ENCODE measurements at regions not wholly inside any gene's neighbourhood (a gene's known extent, or its start where the extent isn't known, plus 50 kb on each side); places are given as distances from the start of the nearest gene placed in this dataset.

DNA sequence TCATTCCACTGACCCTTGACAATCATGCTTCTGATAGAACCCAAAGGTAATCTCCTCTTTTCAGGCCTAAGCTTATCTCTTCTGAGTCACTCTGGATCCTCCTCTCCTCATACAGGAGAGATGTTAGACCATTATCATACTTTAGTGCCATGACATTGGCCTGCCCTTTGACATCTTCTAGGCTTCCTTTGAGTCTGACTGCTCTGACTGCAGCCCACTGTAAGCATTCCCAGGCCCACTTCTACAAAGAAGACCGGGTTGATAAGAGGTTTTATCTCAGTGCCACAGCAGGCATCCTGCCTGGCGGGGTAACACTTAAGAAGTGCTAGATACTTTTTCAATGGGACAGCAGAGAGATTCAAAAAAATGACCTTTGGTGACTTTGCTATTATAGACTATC, 438.0 kb downstream of the KCNA4 start:
- H3K4me3 ChIP-seq (ENCODE audit: low read depth, low read length) = no peak overlapping the region
- DNase-seq (ENCODE audit: low read depth) = no peak
- TF ChIP-seq, protein P1, sequence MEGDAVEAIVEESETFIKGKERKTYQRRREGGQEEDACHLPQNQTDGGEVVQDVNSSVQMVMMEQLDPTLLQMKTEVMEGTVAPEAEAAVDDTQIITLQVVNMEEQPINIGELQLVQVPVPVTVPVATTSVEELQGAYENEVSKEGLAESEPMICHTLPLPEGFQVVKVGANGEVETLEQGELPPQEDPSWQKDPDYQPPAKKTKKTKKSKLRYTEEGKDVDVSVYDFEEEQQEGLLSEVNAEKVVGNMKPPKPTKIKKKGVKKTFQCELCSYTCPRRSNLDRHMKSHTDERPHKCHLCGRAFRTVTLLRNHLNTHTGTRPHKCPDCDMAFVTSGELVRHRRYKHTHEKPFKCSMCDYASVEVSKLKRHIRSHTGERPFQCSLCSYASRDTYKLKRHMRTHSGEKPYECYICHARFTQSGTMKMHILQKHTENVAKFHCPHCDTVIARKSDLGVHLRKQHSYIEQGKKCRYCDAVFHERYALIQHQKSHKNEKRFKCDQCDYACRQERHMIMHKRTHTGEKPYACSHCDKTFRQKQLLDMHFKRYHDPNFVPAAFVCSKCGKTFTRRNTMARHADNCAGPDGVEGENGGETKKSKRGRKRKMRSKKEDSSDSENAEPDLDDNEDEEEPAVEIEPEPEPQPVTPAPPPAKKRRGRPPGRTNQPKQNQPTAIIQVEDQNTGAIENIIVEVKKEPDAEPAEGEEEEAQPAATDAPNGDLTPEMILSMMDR (conservative IDR thresholded peaks at IDR 0.05; ENCODE audit: low read depth, low read length) = no peak

DNA sequence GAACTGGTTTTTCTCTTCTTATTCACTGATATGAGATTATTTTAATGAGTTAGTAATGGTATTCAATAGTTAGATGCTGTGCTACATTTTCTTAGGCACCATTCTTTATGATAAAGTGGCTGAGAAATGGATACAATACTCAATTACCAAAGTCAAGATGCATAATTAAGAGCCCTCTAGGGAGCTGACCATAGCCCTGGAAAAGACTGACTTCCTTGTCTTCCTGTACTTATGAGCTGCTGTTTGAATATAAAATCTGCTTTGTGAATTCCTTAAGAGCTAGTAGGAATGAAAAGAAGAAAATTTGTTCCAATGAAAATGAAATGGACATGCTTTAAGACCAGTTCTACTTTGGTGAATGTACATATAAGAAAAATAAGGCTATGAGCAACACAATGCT, 452.3 kb downstream of the KCNA4 start:
- TF ChIP-seq, protein P1 (conservative IDR thresholded peaks at IDR 0.05; ENCODE audit: low read depth, low read length) = no peak
- no peak for DNase-seq (ENCODE audit: low read depth)
- no peak overlapping the region for H3K4me3 ChIP-seq (ENCODE audit: low read depth, low read length)

DNA sequence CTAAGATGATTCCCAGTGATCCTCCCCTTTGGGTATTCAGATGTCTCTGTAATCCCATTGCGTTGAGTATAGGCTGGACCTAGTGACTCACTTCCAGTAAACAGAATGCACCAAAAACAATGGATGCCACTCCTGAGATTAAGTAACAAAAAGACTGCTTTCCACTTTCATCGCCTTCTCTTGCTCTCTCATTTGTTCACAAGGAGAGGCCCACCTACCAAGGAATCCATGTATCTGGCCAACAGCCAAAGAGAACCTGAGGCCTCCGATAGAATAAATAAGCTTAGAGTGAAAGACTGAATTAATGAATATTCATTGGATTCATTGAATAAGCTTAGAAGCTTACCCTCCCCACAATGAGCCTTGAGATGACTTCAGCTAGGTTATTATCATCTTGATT, 454.6 kb downstream of the KCNA4 start:
- DNase-seq (ENCODE audit: low read depth) = no peak
- TF ChIP-seq, protein P1 (conservative IDR thresholded peaks at IDR 0.05; ENCODE audit: low read depth, low read length) = no peak
- no peak overlapping the region for H3K4me3 ChIP-seq (ENCODE audit: low read depth, low read length)

DNA sequence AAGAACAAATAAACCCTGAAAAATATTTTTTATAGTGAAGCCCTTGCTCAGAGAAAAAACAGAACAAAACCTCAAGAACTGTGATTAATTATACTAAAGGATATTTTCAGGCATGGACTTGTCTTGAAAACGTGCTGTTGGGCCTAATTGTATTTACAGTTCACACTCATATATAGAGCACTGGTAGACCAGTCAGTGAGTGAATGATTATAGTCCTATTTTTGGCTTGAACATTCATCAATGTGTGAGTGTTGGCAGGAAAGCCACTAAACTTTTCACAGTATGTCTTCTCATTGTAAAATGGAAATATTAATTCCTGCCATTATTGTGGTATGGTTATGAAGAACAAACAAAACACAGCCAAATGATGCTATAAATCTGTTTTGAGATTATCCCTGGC, 462.8 kb downstream of the KCNA4 start:
- DNase-seq (ENCODE audit: low read depth) = no peak
- TF ChIP-seq, protein P1 (conservative IDR thresholded peaks at IDR 0.05; ENCODE audit: low read depth, low read length) = no peak
- H3K4me3 ChIP-seq (ENCODE audit: low read depth, low read length) = no peak overlapping the region

DNA sequence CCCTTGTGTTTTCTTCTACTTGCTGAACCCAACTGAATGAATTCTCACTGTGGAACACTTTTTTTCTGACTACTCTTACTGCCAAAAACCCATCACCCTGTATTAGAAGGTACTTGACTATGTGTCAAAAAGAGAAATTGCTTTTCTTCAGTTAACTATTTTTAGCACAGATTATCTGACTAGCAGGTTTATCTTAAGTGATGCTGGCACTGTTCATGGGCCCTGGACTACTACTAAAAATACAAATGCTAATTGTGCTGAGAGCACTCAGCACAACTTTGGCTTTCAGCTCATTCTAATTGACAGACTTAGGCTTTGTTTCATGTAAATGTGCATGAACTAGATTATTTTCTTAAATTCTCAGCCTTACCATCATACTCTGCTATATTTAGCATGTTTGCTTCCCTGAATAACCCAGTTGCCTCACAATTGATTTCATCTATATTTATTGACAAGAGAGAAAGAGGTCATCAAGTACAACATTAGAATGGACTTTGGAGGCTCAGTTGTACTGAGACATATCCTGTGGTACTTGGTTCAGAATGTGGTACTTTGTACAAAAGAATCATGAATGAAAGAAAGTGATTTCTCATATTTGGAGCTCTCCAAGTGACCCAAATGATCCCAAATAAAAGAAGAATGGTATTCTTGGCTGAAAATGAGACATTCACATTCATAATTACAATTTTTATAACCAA, 478.3 kb downstream of the KCNA4 start:
- TF ChIP-seq, protein P1 (conservative IDR thresholded peaks at IDR 0.05; ENCODE audit: low read depth, low read length) = no peak
- no peak for DNase-seq (ENCODE audit: low read depth)
- H3K4me3 ChIP-seq (ENCODE audit: low read depth, low read length) = no peak overlapping the region

DNA sequence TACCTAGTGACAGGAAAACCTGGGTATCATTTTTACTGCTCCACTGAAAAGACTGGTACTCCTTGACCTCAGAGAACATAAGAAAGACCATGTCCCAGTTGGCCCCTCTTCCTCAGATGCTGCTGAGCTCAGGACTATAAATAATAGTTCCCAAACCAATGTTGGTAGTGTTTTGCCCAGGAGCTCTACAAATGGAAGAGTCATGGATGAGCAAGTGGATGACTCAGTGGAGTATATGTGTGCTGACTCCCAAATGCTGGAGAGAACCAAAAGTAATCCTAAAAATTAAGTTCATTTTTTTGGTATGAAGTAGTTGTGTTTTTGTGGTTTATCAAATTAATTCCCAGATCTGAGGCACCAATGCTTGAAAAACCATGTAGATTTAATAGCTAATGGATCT, 482.0 kb downstream of the KCNA4 start:
- no peak overlapping the region for H3K4me3 ChIP-seq (ENCODE audit: low read depth, low read length)
- DNase-seq (ENCODE audit: low read depth) = no peak
- TF ChIP-seq, protein P1 (conservative IDR thresholded peaks at IDR 0.05; ENCODE audit: low read depth, low read length) = no peak

DNA sequence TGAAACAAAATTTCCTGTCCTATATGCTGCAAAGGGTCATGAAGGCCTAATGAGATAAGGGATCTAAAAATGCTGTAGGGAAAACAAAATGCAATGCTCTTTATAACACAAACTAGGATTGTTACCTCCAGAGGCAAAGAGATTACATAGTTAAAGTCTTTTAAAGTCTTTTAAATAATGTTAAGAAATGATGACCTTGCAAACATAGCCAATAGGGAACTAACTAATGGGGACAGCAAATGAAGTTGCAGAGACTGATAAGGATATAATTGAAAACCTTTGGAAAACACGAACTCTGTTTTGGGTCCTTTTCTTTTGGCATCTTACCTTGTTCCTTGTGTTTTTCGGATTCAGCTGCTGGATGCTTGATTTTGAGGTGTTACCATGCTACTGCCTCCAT, 485.9 kb downstream of the KCNA4 start:
- TF ChIP-seq, protein P1 (conservative IDR thresholded peaks at IDR 0.05; ENCODE audit: low read depth, low read length) = no peak
- no peak for DNase-seq (ENCODE audit: low read depth)
- no peak overlapping the region for H3K4me3 ChIP-seq (ENCODE audit: low read depth, low read length)

Measured in choroid plexus epithelial cell (primary cell).